Medulla oblongata (tissue), 1 donor: ENCODE measurements at regions not wholly inside any gene's neighbourhood (a gene's known extent, or its start where the extent isn't known, plus 50 kb on each side); places are given as distances from the start of the nearest gene placed in this dataset.

Experiments used
- DNase-seq: peaks from one replicate; pipeline ENCODE4 v3.0.0-alpha.2; 2015; ENCODE audit errors: extremely low spot score

DNA sequence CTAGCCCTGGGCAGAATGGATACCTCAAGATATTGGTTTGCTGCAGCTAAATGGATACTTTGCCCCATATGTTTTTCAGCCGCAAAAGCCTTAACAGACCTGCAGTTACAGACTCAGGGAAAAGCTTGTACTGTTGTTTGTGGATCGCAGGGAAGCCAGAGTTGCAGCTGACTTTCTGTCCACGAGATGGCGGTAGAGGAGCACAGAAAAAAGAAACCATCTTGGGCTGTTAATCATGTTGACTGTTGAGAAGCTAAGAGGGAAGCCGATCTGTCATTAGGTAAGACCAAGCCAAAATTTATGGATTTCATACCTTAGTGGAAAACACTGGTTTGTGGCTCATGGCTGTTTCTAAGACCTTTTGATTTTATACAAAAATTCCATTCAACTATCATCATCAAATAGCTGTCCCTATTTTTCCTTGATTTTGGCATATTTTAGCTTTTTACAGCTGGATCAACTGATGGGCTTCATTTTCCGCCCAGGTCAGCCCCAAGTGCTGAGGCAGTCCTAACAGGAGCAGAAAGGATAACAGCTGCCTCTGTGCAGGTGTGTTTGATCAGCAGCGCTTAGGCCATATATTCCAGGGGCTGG, 205.7 kb upstream of the ZPLD1 start:
- peak; percentile 94 for DNase-seq

DNA sequence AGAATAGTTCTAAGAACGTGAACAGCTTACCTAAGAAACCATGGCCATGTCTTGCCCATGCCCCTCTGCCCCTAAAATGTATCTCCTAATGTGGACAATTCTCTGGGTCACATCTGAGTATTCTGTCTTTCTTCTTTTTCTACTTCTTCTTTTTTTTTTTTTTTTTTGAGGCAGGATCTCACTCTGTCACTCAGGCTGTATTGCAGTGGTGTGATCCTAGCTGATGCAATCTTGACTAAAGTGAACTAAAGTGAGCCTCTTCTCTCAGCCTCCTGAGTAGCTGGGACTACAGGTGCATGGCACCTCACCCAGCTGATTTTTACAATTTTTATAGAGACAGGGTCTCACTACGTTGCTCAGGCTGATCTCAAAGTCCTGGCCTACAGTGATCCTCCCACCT, 204.8 kb upstream of the ZPLD1 start:
- no peak for DNase-seq

DNA sequence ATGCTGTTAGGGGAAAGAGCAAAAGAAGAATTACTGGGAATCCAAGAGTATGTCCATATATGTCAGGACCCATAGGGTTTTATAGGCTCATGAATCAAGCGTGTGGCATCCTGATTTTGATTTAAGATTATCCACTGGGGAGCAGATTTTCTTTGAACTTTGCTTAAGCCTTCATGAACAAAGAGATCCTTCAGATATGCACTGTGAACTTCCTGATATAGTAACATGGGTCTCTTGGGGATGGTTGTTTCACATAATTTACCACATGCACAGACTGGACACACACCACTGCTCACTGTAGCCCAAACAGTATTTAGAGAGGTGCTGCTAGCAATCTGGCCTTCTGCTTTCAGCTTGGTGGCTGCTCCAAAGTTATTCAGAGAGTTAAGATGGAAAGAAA, 200.9 kb upstream of the ZPLD1 start:
- DNase-seq = no peak

DNA sequence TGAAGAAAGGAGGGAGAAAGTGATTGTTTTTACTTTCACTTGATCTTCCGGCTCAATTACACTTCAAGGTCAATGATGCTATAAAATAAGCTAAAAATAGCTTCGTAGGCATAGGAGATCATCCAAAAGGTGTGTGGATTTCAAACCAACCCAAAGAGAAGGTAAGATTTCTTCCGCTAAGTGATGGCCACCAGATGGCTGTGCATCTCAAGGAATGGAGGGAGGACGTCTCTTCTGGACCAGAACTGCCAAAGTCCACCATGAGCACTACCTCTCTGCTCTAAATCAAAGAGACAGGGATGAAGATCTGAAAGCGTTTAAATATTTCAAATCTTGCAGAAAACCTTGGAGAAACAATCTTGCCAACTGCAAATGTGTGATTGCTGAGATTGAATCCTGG, 199.1 kb upstream of the ZPLD1 start:
- peak; percentile 9 for DNase-seq

DNA sequence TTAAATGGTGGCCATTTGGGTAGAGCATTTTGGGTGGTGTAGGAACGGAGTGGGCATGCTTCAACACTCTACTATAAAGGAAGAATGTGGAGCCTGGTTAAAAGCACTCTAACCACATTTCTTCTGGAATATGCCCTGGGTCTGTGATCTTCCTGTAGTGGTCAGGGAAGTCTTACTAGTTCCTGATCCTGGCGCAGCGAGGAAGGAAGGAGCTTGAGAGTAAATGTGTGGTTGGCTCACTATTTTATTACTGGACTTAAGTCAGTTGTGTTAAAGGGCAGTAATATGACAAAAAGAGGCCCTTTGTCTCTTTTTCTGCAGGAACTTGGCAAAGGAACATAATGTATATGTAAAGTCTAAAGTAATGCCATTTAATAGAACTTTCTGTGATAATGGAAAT, 197.6 kb upstream of the ZPLD1 start:
- DNase-seq = no peak

DNA sequence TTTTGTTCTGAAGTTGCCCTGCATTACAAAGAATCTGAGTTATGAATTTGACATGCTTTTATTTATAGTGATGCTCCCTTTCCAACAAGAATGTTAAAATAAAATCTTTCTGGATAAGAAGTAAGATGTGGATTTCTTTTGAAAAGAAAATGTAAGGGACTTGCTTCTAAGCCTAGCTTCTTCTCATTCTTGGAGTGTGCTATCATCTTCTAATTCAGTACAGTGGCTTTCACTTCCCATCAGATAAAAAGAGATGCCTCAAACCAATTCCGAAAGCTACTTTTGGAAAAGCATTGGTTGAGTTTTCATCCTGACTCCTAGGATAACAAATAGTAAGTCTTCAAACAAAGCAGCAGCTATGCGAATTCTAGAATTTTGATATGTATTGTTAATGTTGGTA, 197.0 kb upstream of the ZPLD1 start:
- DNase-seq = no peak

DNA sequence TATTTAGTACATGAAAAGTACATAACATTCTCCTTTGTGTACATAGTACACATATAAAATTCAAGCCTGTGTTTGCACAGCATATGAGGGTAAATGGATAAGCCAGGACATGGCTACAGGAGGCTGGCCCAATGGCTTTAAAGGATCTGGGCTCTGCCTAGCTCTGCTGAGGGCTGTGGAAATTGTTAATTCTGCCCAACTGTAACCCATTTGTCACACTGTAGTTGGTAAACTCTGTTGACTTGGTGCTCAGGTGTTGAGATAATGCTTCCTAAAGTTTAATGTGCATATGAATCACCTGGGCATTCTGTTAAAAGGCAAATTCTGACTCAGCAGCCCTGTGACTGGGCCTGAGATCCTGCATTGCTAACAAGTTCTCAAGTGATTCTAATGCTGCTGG, 196.5 kb upstream of the ZPLD1 start:
- no peak for DNase-seq

DNA sequence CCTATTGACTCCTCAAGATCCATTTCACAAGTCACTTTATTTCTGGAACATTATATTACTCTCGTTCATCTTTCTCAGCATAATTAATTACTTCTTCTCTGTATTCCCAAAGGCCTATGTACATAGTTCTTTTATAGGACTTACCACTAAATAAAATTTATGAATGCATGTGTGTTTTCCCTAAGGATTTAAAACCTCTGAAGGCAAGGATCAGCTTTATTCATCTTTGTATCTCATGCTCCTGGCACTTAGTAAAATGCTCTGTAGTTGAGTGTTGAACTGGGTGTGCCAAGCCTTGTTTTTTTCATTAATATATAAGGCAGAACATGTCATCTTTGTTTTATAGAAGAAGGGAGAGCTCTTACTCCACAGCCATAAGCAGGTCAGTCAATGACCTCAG, 194.1 kb upstream of the ZPLD1 start:
- DNase-seq = no peak

DNA sequence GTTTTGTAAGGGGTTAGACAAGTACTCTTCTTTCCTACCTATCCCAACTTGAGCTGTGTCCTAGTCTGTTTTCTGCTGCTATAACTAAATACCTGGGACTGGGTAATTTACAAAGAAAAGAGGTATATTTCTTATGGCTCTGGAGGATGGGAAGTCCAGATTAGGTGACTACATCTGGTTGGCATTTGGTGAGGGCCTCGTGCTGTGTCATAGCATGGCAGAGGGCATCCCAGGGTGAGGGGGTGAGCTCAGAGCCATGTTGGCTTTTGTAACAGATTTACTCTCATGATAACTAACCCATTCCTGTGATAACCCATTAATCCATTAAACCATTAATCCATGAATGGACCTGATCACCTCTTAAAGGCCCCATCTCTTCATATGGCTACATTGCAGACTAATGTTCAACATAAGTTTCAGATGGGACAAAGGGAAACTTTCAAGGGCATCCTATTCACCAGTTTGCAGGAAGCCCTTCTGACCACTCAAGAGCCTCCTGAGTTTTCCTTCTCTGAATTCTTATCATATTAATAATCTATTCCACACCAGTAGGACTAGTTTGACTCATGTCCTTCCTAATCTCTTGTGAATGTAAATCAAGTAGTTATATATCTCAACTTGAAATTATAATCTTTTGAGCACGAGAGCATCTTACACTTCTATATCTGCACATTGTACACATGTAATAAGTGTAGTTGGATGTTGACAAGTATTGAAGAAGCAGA, 185.7 kb upstream of the ZPLD1 start:
- DNase-seq = no peak

DNA sequence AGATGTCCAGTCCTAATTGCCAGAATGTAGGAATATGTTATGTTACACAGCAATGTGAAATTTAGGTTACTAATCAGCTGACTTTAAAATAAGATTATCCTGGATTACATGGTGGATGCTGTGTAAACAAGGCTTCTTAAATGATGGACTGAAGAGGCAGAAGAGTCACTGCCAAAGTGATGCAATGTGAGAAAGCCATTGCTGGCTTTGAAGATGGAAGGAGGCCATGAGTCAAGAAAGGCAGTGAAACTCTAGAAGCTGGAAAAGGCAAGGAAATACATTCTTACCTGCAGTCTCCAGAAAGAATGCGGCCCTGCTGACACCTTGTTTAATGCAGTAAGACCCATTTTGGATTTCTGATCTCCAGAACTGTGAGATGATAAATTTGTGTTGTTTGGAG, 179.1 kb upstream of the ZPLD1 start:
- no peak for DNase-seq

DNA sequence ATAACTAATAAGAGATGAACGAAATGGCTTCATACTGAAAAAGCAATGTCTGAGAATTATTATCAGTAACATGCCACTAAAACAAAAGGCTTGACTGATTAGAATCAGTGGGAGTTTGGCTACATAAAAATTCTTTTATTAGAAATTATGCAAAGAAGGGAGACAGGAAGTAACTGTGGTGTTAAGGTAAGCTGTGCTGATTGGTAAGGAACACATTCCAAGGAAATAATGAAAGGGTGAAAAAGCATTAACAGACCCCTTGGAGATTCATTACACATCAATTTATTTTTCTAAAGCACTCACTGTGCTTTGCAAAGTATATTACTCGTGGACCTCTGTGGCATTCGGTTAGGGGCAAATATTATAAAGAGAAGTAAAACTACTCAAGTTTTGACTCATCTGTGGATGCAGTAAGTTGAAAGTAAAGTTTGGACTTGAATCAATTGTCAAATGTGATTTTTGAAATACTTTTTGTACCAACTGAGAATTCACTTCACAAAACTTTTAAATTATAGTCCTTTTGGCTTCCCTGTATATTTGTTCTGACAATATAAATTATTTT, 176.1 kb upstream of the ZPLD1 start:
- no peak for DNase-seq

DNA sequence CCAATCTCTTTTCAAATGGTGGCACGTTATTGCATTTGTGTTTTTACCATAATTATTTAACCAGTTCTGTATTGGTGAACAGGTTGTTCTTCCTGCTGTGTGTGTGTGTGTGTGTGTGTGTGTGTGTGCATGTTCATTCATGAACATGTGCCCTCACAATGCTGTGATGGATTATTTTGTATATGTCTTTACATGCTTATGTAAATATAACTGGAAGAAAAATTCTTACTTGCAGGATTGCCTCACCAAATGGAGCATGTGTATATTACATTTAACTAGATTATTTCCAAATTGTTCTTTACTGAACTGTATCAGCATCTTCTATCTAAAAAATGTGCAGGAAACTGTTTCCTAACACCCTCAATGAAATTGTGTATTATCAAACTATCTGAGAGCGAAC, 175.2 kb upstream of the ZPLD1 start:
- no peak for DNase-seq

DNA sequence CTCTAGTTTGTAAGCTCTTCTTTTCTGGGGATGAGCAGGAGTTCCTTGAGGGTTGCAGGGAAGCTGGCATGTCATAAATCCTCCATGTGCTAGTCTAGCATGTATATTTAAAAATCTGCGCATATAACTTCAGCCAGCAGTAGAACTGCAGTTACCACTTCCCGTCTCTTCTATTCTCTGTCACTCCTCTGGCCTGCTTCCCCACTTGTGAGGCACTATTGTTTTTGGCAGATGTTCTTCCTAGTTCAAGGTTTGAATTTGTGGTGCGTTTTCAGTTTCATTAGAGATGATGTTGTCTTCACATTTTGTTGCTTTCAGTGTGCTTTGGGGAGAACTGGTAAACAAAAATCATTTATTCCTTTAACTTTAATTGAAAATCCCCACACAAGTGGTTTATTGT, 169.1 kb upstream of the ZPLD1 start:
- DNase-seq = no peak

DNA sequence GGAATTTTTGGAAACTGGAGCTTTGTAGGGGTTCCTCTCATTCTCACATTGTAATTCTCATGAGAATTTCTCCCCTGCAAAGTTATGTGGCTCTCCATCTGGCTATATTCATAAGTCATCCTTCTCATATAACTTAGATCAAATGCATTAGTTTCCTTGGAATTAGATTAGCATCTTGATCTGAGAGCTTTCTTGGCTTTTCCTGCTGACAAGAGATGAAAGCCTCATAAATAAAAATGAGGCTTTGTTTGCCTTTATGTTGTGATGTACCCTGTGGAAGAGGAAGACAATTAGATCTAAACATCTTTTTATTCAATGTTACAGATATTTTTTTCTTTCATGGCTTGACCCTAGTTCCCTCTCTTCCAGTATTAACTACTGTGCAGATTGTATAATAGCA, 165.4 kb upstream of the ZPLD1 start:
- no peak for DNase-seq

DNA sequence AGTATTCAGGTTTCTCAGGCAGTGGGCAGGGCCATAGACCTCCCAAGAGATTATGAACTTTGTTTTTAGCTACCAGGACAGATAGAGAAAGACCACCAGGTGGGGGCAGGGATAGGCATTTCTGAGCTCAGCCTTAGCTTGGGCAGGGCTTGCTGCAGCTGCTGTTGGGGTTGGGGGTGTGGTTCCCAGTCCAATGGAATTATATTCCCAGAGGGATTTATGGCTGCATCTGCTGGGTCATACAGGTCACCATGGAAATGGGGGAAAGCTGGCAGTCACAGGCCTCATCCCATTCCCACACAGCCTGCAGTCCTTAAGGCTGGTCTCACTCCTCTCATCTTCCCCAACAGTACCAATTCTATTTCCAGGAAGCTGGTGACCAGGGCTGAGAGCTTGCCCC, 144.6 kb upstream of the ZPLD1 start:
- DNase-seq = no peak

DNA sequence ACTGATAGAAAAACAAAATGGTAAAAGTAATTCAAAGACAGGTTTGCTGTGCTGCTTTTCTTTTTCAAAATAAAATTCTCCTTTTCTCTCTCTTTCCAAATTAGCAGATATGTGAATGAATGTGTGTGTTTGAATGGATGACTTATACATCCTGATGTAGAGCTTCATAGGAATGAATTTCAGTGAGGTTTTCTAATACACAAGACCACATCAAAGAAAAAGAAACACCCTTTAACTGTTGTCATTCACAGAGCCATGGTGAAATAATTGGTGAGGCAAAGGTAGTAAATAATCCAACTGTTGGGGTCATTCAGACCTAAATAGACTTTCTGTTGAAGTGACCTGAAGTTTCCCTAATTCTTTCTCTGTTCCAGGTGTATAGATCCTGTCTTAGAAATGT, 139.1 kb upstream of the ZPLD1 start:
- DNase-seq = no peak

DNA sequence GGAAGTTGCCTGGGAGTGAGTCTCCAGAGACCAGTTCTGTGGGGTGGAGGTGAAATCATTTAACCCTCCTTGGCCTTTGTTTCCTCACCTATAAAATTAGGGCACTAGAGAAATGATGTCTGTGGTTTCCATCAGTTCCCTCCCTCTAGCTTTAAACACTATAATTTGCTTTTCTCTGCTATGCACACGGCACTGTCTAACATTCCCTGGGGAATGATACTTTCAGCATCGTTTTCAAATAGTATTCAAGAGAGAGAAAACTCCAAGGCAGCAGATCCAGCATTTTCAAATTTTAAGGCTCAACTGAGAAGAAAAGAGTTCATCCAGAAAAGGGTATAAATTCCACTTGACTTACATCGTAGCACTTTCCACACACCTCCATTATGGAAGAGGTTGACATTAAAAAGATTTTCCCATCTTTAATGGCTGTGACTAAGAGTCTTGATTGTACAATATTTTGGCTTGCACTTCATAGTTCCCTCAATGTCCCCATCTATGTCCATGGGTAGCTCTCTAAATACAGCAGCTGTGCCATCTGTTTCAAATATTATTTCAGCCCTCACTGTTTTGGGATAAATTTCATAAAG, 137.7 kb upstream of the ZPLD1 start:
- no peak for DNase-seq

DNA sequence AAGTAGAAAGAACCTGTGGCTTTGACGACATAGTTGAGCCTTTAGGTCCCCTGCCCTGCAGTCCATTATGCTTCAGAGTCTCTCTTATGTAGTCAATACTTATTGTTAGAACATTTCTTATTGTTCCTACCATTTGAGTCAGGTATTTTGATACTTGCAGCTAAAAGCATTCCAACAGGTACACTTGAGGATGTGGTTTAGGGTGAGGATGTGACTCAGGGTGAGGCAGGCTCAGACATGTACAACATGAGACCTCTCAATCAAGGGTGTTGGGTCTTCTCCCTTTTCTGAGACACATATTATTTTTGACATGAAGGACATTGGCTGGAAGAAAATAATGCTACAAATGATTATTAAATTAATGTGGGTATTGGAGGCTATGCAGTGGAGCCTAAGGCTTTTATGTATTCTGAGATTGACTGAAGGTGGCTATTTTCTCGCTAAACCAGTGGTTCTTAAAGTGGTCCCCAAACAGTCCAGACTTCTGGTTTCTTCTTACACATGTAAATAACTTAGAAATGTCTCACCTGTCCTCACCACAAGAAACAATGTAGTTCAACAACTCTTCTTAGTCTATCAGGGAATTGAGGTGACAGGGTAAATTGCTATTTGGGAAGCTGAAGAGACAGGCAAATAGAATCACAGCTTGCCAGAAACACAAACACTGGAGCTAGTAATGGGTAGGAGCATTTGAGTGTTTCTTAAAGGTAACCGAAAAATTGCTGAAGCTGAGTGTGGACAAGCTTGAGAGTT, 135.5 kb upstream of the ZPLD1 start:
- DNase-seq = no peak

DNA sequence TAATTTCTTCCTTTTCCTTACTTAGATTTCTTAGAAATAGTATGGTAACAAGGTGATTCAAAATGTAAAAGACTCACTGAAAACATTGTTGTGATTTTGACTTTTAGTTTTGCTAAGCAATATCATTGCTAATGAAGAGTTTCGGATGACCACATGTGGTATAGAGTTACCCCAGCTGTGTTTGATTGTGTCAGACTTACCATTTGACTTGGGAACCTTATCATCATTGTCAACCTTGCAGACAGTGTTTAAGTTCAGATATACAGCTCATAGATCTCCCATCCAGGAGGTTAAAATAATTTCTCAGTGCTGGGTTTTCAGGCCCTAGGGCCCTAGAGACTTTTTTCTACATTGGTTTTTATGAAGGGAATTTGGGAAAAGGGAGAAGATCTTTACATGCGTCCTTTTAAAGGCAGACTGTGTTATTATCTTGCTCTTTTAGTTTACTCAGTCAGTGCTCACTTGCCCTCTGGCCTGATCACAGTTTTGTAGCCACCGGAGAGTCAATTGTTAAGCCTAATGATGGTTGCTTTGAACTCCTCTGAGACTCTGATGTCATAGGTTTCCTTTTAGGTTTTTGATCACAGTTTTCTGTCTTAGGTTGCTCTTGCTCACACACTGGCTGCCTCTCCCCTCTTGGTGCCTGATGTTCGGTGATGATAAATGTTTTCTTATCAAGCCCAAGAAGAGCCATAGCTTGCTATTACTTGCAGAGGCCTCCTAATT, 133.5 kb upstream of the ZPLD1 start:
- no peak for DNase-seq

DNA sequence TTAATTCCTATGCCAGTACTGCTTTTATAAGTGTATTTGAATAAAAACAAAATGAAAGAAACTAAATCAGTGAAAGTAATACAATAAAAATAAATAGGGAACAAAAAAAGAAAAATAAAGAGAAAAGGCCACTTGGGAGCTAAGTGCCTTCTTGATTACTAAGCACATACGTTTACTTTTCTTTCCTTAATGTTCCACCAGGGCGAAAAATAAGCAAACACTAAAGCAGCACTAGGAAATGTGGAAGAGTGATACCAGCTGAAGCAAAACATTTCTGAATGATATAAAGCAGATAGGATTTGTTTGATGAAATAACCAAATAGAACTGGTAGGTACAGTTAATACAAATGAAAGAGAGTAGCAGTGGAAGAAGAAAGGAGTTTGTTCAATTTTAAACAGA, 132.8 kb upstream of the ZPLD1 start:
- no peak for DNase-seq

DNA sequence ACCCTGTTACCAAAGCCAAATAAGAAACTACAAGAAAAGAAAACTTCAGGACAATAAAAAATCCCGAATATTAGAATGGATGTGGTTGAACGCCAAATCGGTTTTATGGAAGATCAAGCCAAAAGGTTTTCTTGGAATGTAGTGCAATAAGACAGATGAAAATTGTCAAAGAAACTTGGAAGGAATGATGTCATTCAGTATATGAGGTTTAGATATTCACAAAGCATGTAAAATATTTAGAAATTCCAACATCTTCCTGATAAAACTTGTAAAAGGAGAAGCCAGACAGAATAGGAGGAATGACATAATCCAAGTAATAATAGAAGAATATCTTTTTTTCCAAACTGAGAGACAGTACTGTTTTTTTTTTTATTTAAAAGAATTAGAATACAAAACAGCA, 130.3 kb upstream of the ZPLD1 start:
- DNase-seq = no peak

DNA sequence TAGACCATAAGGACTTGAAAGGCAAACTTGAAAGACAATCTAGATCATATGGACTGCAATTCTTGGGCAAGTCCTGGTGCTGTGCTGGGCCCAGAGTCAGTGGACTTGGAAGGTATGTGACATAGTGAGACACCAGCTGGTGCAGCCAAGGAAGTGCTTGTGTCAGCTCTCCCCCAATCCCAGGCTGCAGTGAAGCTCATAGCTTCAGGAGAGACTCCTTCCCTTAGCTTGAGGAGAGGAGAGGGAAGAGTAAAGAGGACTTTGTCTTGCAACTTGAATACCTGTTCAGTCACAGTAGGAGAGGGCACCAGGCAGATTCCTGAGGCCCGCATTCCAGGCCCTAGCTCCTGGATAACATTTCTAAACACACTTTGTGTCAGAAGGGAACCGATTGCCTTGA, 127.4 kb upstream of the ZPLD1 start:
- no peak for DNase-seq
